ENCODE measurements at regions not wholly inside any gene's neighbourhood (a gene's known extent, or its start where the extent isn't known, plus 50 kb on each side); places are given as distances from the start of the nearest gene placed in this dataset.

GRCh38 chr7:32216759-32217158, 146.6 kb upstream of the PDE1C start:
- Histone ChIP-seq H3K4me2 (ENCODE audit: low read length) (no peak overlapping the region), H3K79me2 (replicated peaks; ENCODE audit: insufficient read depth, low read length) (no peaks in the 10 kb centered on the region), H3K9me2 (ENCODE audit: insufficient read depth, low read length) (no peaks in the 10 kb centered on the region), H3K27ac (ENCODE audit: low read length) (peak overlapping the region; percentile 98), H3K4me3 (ENCODE audit: low read length) (no peak overlapping the region), H3K27me3 (ENCODE audit: insufficient read depth, low read depth, low read length) (no peaks in the 10 kb centered on the region), H3K9ac (ENCODE audit: low read length) (peak overlapping the region; percentile 65), H3F3A (ENCODE audit: insufficient read depth, low read length, poor library complexity, severe bottlenecking) (peaks cover 11% of the 10 kb centered on the region), H3K36me3 (ENCODE audit: insufficient read depth, low read length) (no peaks in the 10 kb centered on the region), H3K9me3 (ENCODE audit: low read length) (no peaks in the 10 kb centered on the region), H4K20me1 (ENCODE audit: insufficient read depth) (no peaks in the 10 kb centered on the region), H2AFZ (ENCODE audit: low read depth, low read length) (peak overlapping the region; percentile 42)
- TF ChIP-seq SMC3 (conservative IDR thresholded peaks at IDR 0.05; ENCODE audit: poor library complexity) (peak; percentile 18), POLR2AphosphoS5 (IDR thresholded peaks at IDR 0.05) (no peak), MXI1 (conservative IDR thresholded peaks at IDR 0.05; ENCODE audit: poor library complexity, severe bottlenecking) (no peak), EP300 (conservative IDR thresholded peaks at IDR 0.05; ENCODE audit: poor library complexity, severe bottlenecking) (no peak), TAF1 (IDR thresholded peaks at IDR 0.05; ENCODE audit: low read depth) (no peak), EZH2 (IDR thresholded peaks at IDR 0.05; ENCODE audit: borderline replicate concordance, insufficient read depth, low read length, poor library complexity, severe bottlenecking) (no peak), REST (IDR thresholded peaks at IDR 0.05; ENCODE audit: borderline replicate concordance) (no peak), RAD21 (conservative IDR thresholded peaks at IDR 0.05) (no peak)
- TF ChIP-seq, protein P1, sequence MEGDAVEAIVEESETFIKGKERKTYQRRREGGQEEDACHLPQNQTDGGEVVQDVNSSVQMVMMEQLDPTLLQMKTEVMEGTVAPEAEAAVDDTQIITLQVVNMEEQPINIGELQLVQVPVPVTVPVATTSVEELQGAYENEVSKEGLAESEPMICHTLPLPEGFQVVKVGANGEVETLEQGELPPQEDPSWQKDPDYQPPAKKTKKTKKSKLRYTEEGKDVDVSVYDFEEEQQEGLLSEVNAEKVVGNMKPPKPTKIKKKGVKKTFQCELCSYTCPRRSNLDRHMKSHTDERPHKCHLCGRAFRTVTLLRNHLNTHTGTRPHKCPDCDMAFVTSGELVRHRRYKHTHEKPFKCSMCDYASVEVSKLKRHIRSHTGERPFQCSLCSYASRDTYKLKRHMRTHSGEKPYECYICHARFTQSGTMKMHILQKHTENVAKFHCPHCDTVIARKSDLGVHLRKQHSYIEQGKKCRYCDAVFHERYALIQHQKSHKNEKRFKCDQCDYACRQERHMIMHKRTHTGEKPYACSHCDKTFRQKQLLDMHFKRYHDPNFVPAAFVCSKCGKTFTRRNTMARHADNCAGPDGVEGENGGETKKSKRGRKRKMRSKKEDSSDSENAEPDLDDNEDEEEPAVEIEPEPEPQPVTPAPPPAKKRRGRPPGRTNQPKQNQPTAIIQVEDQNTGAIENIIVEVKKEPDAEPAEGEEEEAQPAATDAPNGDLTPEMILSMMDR (IDR thresholded peaks at IDR 0.05; ENCODE audit: poor library complexity, severe bottlenecking), result peak; percentile 42

DNA sequence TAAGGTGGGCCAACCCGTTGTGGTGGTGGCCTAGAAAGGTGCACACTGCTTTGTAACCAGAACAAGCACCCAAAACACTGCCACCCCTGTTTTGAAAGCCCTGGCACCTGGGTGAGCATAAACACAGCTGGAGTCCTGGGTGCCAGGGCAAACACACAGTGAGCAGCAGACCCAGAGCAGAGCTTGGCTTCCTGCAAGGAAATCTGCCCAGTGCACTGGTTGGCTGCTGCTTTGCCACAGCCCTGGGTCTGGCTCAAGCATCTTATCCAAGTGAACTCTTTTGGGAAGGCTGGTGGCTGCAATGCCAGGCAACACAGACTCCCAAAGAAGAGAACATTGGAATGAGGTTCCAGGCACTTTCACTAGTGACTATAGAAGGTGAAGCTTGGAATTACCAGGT, 145.5 kb upstream of the PDE1C start:
- Histone ChIP-seq H3K79me2 (replicated peaks; ENCODE audit: insufficient read depth, low read length) (no peaks in the 10 kb centered on the region), H2AFZ (ENCODE audit: low read depth, low read length) (no peak overlapping the region), H3K36me3 (ENCODE audit: insufficient read depth, low read length) (no peaks in the 10 kb centered on the region), H3F3A (ENCODE audit: insufficient read depth, low read length, poor library complexity, severe bottlenecking) (peaks cover 11% of the 10 kb centered on the region), H3K27me3 (ENCODE audit: insufficient read depth, low read depth, low read length) (no peaks in the 10 kb centered on the region), H3K9ac (ENCODE audit: low read length) (no peak overlapping the region), H3K9me2 (ENCODE audit: insufficient read depth, low read length) (no peaks in the 10 kb centered on the region), H4K20me1 (ENCODE audit: insufficient read depth) (no peaks in the 10 kb centered on the region), H3K4me3 (ENCODE audit: low read length) (no peak overlapping the region), H3K4me2 (ENCODE audit: low read length) (no peak overlapping the region), H3K9me3 (ENCODE audit: low read length) (no peaks in the 10 kb centered on the region), H3K27ac (ENCODE audit: low read length) (peak overlapping the region; percentile 98)
- TF ChIP-seq EZH2 (IDR thresholded peaks at IDR 0.05; ENCODE audit: borderline replicate concordance, insufficient read depth, low read length, poor library complexity, severe bottlenecking), result no peak
- no peak for TF ChIP-seq MXI1 (conservative IDR thresholded peaks at IDR 0.05; ENCODE audit: poor library complexity, severe bottlenecking)
- no peak for TF ChIP-seq SMC3 (conservative IDR thresholded peaks at IDR 0.05; ENCODE audit: poor library complexity)
- TF ChIP-seq, protein P1 (IDR thresholded peaks at IDR 0.05; ENCODE audit: poor library complexity, severe bottlenecking), result no peak
- TF ChIP-seq TAF1 (IDR thresholded peaks at IDR 0.05; ENCODE audit: low read depth), result no peak
- TF ChIP-seq POLR2AphosphoS5 (IDR thresholded peaks at IDR 0.05), result no peak
- TF ChIP-seq EP300 (conservative IDR thresholded peaks at IDR 0.05; ENCODE audit: poor library complexity, severe bottlenecking), result no peak
- no peak for TF ChIP-seq REST (IDR thresholded peaks at IDR 0.05; ENCODE audit: borderline replicate concordance)
- TF ChIP-seq RAD21 (conservative IDR thresholded peaks at IDR 0.05), result no peak

Data from neural cell (in vitro differentiated cells).